ENCODE measurements at regions not wholly inside any gene's neighbourhood (a gene's known extent, or its start where the extent isn't known, plus 50 kb on each side); places are given as distances from the start of the nearest gene placed in this dataset.

DNA sequence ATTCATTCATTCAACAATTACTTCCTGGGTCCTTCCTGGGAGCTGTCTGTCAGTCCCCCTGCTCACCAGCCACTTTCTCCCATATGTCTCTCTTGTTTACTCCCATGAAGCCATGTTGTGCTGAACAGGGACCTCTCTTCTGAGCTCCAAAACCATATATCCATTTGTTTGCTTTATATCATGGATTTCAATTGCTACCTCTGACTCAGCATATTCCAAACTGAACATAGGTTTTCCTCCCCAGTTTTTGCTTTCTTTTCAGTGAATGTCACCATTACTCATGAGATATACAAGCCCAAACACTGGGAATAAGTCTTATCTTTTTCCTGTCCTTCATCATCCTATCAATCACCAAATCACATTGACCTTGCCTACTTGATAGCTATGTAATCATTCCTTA lies 152.5 kb upstream of the P2RY1 start:
- TF ChIP-seq POLR2A (IDR thresholded peaks at IDR 0.05; ENCODE audit: low read length) (no peak), GATA1 (IDR thresholded peaks at IDR 0.05; ENCODE audit: low read depth, low read length) (no peak)

All from erythroblast (primary cell).